ENCODE measurements at regions not wholly inside any gene's neighbourhood (a gene's known extent, or its start where the extent isn't known, plus 50 kb on each side); places are given as distances from the start of the nearest gene placed in this dataset.

DNA sequence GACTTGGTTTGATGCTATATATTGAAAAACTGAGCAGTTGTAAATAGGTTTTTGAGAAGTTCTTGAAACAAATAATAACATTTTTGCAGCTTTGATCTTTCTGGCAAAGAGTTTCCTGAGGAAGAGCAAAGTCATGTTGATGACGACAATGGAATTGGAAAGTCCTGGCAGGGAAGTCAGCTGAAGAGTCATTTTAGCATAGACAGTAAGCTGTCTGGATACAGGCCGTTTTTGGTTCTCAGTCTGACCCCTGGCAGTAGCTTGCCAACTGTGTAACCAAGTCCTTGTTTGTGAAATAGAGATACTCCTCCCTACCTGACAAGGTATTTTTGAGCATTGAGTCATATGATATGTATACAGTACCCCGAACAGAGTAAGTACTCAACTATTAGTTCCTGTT is 193.3 kb downstream of the C11orf91 start:
- Mint-ChIP-seq H3K27me3 (ENCODE audit: low read depth) (peaks cover 6% of the 10 kb centered on the region), H3K36me3 (ENCODE audit: low read depth) (no peaks in the 10 kb centered on the region), H3K27ac (no peak overlapping the region), H3K4me1 (ENCODE audit: low read depth) (no peaks in the 10 kb centered on the region), H3K9me3 (no peaks in the 10 kb centered on the region), H3K4me3 (no peak overlapping the region)
- no peak for DNase-seq
- CTCF ChIA-PET, result no interaction called here
- intact Hi-C loops (cut with micrococcal nuclease), result no loop called here

DNA sequence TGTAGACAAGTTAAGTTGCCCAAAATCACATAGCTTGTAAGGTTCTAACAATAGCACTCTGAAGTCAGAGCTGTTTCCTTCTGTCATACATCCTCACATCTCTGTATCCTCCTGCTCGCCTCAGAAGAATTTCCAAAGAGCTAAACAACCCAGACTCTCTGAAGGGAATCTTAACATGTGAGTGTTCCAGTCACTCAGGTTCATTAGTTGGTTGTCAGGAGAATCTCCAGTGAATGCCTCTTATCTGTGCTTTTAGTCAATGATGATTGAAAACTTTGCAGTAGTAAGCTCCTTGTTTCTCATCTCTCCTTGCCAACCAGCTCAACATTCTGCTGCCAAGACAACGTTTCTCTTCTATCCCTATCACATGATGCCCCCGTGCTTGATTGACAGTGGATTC is 195.5 kb downstream of the C11orf91 start:
- Mint-ChIP-seq H3K36me3 (ENCODE audit: low read depth) (no peaks in the 10 kb centered on the region), H3K4me3 (no peak overlapping the region), H3K27me3 (ENCODE audit: low read depth) (peaks cover 10% of the 10 kb centered on the region), H3K4me1 (ENCODE audit: low read depth) (no peaks in the 10 kb centered on the region), H3K27ac (no peak overlapping the region), H3K9me3 (no peaks in the 10 kb centered on the region)
- DNase-seq, result no peak
- CTCF ChIA-PET, result interaction anchor here (1.2 kb wide), 1 partner anchor 21 kb away, joined by 3 read pairs; no protein-coding TSS in a partner anchor
- intact Hi-C loops (cut with micrococcal nuclease), result no loop called here

DNA sequence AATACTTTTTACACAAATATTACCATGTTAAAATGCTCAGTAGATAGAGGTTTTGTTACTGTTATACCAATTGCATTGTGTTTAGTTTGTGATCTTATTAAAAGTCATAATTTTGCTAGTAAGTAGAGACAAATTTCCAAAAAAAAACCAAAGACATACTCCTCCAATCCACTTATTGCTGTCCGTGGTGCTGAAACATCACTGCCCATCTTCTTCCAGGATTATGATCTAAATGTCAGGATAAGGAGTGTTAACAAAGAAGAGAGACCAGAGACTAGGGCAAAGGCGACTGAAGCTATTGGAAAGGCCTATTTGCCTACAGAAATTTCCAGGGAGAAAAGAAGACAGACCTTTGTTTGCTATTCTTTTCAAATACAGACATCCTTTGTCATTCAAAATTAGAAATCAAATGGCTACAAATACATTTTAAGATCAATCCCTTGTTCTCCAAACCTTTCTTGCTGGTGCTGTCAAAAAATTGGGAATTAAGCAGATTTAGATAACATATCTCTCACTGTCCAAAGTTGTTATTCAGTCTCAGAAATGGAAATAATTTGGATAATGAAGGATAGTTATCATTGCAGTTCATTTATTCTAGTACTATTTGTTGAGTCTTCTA is 199.7 kb downstream of the C11orf91 start:
- Mint-ChIP-seq H3K27ac (no peak overlapping the region), H3K36me3 (ENCODE audit: low read depth) (no peaks in the 10 kb centered on the region), H3K4me1 (ENCODE audit: low read depth) (no peaks in the 10 kb centered on the region), H3K27me3 (ENCODE audit: low read depth) (peaks cover 11% of the 10 kb centered on the region), H3K9me3 (no peaks in the 10 kb centered on the region), H3K4me3 (no peak overlapping the region)
- CTCF ChIA-PET, result no interaction called here
- DNase-seq, result peak; percentile 23
- intact Hi-C loops (cut with micrococcal nuclease), result no loop called here

DNA sequence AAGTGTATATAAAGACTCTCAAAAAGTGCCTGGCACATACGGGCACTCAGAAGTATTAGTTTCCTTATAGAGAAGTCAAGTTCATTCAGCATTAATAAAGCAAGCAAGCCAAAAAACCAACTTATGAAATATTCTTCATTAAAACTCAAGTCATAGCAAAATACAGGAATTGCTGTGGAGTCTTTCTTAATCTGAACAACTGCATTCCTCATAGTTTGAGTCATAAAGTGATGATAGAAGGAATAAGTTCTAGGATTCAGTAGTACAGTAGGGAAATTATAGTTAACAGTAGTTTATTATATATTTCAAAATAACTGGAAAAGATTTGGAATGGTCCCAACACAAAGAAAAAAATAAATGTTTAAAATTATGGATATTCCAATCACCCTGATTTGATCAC is 200.3 kb downstream of the C11orf91 start:
- H3K4me3 Mint-ChIP-seq, result no peak overlapping the region
- no peak for DNase-seq
- CTCF ChIA-PET, result no interaction called here
- H3K36me3 Mint-ChIP-seq (ENCODE audit: low read depth), result no peaks in the 10 kb centered on the region
- H3K9me3 Mint-ChIP-seq, result no peaks in the 10 kb centered on the region
- peaks cover 11% of the 10 kb centered on the region for H3K27me3 Mint-ChIP-seq (ENCODE audit: low read depth)
- H3K27ac Mint-ChIP-seq, result no peak overlapping the region
- intact Hi-C loops (cut with micrococcal nuclease), result no loop called here
- no peaks in the 10 kb centered on the region for H3K4me1 Mint-ChIP-seq (ENCODE audit: low read depth)

DNA sequence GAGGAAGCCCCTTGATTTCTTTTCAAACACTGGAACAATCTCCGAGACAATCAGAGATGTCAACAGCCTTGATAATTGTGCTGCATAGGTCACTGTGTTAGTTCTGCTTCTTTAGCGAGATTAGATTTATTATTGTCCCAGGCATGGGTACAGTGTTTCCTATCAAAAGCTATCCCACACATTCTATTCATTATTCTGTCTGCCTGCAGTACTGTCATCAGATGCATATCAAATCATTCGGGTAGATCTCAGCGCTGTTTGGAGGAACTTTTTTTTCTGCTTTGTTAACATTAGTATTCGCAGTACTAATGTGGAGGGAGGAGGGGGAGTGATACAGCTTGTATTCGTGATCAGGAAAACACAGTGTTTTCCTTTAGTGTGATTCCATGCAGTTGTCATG is 208.0 kb downstream of the C11orf91 start:
- no peak for DNase-seq
- H3K9me3 Mint-ChIP-seq, result no peaks in the 10 kb centered on the region
- H3K27me3 Mint-ChIP-seq (ENCODE audit: low read depth), result peaks cover 21% of the 10 kb centered on the region
- no peak overlapping the region for H3K27ac Mint-ChIP-seq
- CTCF ChIA-PET, result no interaction called here
- no peaks in the 10 kb centered on the region for H3K4me1 Mint-ChIP-seq (ENCODE audit: low read depth)
- H3K36me3 Mint-ChIP-seq (ENCODE audit: low read depth), result no peaks in the 10 kb centered on the region
- intact Hi-C loops (cut with micrococcal nuclease), result no loop called here
- H3K4me3 Mint-ChIP-seq, result no peak overlapping the region

DNA sequence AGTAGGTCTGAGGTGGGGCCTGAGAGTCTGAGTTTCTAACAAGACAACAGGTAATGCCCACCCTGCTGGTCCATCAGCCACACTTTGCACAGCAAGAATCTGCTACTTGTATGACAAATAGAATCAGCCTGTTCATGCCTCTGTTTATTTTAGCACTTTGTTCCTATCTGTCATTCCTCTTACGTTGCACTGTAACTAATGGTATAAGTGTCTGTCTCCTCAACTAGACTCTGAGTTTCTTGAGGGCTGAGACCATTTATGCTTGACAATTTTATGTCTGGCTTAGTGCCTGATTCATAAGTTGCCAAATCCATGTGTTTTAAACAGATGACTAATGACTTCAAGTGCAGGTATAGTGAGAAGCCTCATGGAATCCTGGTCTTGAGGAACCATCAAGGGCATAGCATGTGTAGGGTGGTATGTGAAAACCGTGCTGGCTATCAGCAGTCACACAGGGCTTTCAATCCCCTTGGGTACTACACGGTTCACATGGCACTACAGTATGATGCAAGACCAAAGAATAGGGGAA is 209.7 kb downstream of the C11orf91 start:
- Mint-ChIP-seq H3K4me1 (ENCODE audit: low read depth) (no peaks in the 10 kb centered on the region), H3K4me3 (no peak overlapping the region), H3K9me3 (no peaks in the 10 kb centered on the region), H3K27ac (no peak overlapping the region), H3K36me3 (ENCODE audit: low read depth) (no peaks in the 10 kb centered on the region), H3K27me3 (ENCODE audit: low read depth) (peaks cover 21% of the 10 kb centered on the region)
- CTCF ChIA-PET, result no interaction called here
- DNase-seq, result no peak
- intact Hi-C loops (cut with micrococcal nuclease), result no loop called here

DNA sequence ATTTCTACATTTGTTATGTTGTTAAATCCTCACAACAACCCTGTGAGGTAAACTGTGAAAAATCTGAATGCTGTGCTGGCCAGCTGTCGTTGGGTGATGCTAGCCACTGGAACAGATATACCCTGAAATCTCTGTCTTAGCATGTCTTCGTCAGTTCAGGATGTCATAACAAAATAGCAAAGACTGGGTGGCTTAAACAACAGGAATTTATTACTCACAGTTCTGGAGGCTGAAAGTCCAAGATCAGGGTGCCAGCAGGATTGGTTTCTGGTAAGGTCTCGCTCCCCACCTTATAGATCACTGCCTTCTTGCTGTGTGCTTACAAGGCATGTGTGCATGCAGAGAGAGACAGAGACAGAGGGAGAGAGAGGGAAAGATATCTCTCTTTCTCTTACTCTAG is 211.7 kb downstream of the C11orf91 start:
- CTCF ChIA-PET, result no interaction called here
- Mint-ChIP-seq H3K36me3 (ENCODE audit: low read depth) (no peaks in the 10 kb centered on the region), H3K27me3 (ENCODE audit: low read depth) (peaks cover 24% of the 10 kb centered on the region), H3K4me1 (ENCODE audit: low read depth) (no peaks in the 10 kb centered on the region), H3K27ac (no peak overlapping the region), H3K4me3 (no peak overlapping the region), H3K9me3 (no peaks in the 10 kb centered on the region)
- no peak for DNase-seq
- intact Hi-C loops (cut with micrococcal nuclease), result no loop called here

DNA sequence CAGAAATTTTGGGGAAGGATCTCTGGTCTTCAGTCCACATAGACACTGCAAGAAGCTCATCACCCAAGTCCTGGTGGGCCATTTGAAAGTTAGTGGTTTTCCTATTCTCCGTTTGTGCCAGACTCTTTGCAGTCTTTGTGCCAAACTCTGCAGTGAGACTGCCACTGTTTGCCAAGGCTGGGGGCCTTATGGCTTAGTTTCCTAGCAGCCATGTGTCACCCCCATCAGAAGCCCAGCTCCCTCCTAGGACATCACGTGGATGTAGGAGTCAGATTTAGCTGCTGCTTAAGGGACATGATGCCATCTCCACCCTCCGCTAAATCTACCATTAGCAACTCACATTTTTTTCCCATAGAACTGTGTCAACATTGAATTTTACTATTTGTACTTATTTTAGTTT is 220.0 kb downstream of the C11orf91 start:
- Mint-ChIP-seq H3K9me3 (no peaks in the 10 kb centered on the region), H3K27ac (no peak overlapping the region), H3K36me3 (ENCODE audit: low read depth) (no peaks in the 10 kb centered on the region), H3K4me3 (no peak overlapping the region), H3K4me1 (ENCODE audit: low read depth) (no peaks in the 10 kb centered on the region), H3K27me3 (ENCODE audit: low read depth) (peaks cover 15% of the 10 kb centered on the region)
- intact Hi-C loops (cut with micrococcal nuclease), result no loop called here
- DNase-seq, result no peak
- CTCF ChIA-PET, result no interaction called here

DNA sequence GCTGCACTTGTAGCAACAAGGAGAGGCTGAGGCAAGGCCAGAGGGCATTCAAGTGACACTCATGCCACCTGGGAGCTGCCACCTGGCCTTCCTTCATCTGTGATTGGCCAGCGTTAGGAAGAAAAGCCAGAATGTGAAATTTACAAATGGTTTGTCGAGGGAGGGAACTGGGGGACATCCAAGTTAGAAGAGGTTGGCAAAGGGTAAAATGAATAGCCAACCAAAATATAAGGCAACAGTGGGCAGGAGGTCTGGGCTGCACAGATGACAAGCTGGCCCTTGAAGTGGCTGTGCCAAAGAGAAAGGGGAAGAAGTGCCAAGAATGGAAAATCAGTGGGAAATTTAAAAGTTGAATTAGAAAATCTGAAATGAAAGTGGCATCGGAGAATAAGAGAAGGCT is 221.4 kb downstream of the C11orf91 start:
- CTCF ChIA-PET, result interaction anchor here (0.6 kb wide), 1 partner anchor 41 kb away, joined by 3 read pairs; no protein-coding TSS in a partner anchor
- H3K36me3 Mint-ChIP-seq (ENCODE audit: low read depth), result no peaks in the 10 kb centered on the region
- no peak overlapping the region for H3K27ac Mint-ChIP-seq
- no peaks in the 10 kb centered on the region for H3K4me1 Mint-ChIP-seq (ENCODE audit: low read depth)
- no peak for DNase-seq
- intact Hi-C loops (cut with micrococcal nuclease), result no loop called here
- H3K4me3 Mint-ChIP-seq, result no peak overlapping the region
- H3K27me3 Mint-ChIP-seq (ENCODE audit: low read depth), result peaks cover 15% of the 10 kb centered on the region
- no peaks in the 10 kb centered on the region for H3K9me3 Mint-ChIP-seq

DNA sequence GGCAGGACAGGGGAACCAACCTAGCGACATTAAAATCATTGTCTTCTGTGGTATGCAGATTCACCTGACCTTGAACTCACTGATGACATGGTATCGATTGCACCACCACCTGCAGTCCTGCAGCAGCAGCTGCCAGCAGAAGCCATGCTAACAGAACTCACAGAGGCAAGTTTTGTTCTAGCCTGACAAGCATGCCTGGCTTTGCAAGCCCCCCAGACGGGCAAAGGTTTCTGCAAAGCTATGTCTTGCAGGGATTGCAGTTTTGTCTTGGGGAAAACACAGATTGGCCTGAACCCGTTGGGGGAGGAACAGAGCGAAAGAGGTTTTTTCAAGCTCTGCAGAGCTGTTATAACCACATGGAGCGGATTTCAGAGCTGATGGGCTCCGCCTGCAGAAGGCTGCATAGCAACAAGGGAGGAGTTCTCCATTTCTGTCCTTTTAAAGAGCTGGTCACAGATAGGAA is 221.0 kb downstream of the HIPK3 start:
- Mint-ChIP-seq H3K36me3 (ENCODE audit: low read depth) (no peaks in the 10 kb centered on the region), H3K27ac (no peak overlapping the region), H3K4me1 (ENCODE audit: low read depth) (no peaks in the 10 kb centered on the region), H3K9me3 (no peaks in the 10 kb centered on the region), H3K27me3 (ENCODE audit: low read depth) (peaks cover 12% of the 10 kb centered on the region), H3K4me3 (no peak overlapping the region)
- CTCF ChIA-PET, result no interaction called here
- DNase-seq, result no peak
- intact Hi-C loops (cut with micrococcal nuclease), result no loop called here

DNA sequence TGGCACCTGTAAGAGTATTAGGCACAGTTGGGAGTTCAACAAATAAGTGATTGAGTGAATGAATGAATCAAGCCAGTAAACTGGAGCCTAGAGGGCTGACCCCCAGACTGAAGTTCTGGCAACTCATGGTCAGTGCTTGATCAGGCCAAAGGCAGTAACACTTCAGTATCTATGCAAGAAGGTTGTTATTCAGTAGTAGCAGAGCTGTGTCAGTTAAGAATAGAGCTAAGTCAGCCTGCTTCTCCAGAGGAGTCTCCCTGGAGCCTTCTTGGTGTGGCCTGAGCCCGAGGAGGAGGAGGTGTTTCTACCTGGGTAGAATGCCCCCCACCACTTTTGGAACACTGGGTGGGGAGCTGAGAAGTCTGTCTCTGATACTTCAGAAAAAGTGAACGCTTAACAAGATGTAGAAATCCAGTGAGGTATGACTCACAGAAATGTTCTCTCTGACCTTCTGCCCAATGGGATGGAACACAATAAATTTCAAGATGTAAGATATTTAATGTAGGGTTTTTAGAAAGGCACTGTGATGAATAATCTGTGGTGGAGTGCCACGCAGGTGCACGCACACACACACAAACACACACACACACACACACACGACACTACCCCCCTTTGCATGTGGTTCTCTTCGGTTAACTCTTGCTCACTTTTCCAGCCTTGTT is 219.9 kb downstream of the HIPK3 start:
- Mint-ChIP-seq H3K27me3 (ENCODE audit: low read depth) (peaks cover 8% of the 10 kb centered on the region), H3K27ac (no peak overlapping the region), H3K36me3 (ENCODE audit: low read depth) (no peaks in the 10 kb centered on the region), H3K4me1 (ENCODE audit: low read depth) (no peaks in the 10 kb centered on the region), H3K9me3 (no peaks in the 10 kb centered on the region), H3K4me3 (no peak overlapping the region)
- CTCF ChIA-PET, result interaction anchor here (0.6 kb wide), 1 partner anchor 94 kb away, joined by 3 read pairs; no protein-coding TSS in a partner anchor
- no peak for DNase-seq
- intact Hi-C loops (cut with micrococcal nuclease), result no loop called here

DNA sequence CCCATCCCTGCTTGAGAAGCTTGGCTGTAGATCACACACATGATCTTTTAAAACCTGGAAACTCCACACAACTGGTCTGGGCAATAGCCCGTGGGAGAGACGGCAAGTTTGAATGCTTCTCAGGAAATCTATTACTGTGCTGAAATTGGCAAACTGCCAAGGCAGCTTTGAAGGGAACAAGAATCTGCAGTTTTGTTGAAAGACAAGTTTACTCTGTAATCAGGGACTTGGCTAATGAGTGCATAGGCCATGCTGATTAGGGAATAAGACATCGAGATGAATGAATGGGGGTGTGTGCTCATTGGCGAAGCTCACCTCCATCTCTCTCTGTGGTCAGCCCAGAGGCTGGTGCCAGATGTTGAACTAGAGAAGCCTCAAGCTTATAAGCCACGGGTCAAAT is 218.8 kb downstream of the HIPK3 start:
- no peaks in the 10 kb centered on the region for H3K9me3 Mint-ChIP-seq
- H3K36me3 Mint-ChIP-seq (ENCODE audit: low read depth), result no peaks in the 10 kb centered on the region
- intact Hi-C loops (cut with micrococcal nuclease), result no loop called here
- DNase-seq, result no peak
- no peak overlapping the region for H3K27ac Mint-ChIP-seq
- no peak overlapping the region for H3K4me3 Mint-ChIP-seq
- peaks cover 12% of the 10 kb centered on the region for H3K27me3 Mint-ChIP-seq (ENCODE audit: low read depth)
- no peaks in the 10 kb centered on the region for H3K4me1 Mint-ChIP-seq (ENCODE audit: low read depth)
- CTCF ChIA-PET, result interaction anchor here (0.7 kb wide), 1 partner anchor 11 kb away, joined by 4 read pairs; no protein-coding TSS in a partner anchor

DNA sequence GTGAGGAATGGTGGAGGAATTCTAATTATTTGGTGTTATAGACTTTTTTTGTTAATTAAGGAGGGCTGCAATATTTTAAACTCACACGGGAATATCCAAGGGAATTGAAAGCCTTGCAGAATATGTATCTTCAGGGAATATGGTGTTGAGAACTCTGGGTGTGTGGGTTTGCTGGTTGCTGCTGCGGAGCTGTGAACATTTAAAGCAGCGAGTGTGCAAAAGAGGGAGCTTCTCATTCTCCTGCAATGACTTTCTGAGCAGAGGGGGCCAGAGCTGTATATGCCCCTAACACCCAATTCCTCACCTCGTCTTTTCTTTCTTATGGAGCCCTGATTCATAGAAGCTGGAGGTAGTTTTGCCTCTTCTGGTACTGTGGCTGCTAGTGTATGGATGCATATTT is 217.7 kb downstream of the HIPK3 start:
- intact Hi-C loops (cut with micrococcal nuclease), result no loop called here
- H3K27me3 Mint-ChIP-seq (ENCODE audit: low read depth), result peaks cover 12% of the 10 kb centered on the region
- no peak overlapping the region for H3K4me3 Mint-ChIP-seq
- CTCF ChIA-PET, result no interaction called here
- no peaks in the 10 kb centered on the region for H3K4me1 Mint-ChIP-seq (ENCODE audit: low read depth)
- H3K9me3 Mint-ChIP-seq, result no peaks in the 10 kb centered on the region
- DNase-seq, result no peak
- H3K36me3 Mint-ChIP-seq (ENCODE audit: low read depth), result no peaks in the 10 kb centered on the region
- no peak overlapping the region for H3K27ac Mint-ChIP-seq
